Prostate gland (tissue), 2 donors: ENCODE measurements at regions not wholly inside any gene's neighbourhood (a gene's known extent, or its start where the extent isn't known, plus 50 kb on each side); places are given as distances from the start of the nearest gene placed in this dataset.

Experiments
- CTCF ChIP-seq, 4 experiments: fragments of 200-600 bp in 2 of 4; fragments of 450-650 bp in 2 of 4; sonication (generic) in 2 of 4; IDR thresholded peaks; 1 replicate in 3 of 4; 2 replicates in 1 of 4; pipeline ENCODE4 v1.5.1; 2016 to 2019; ENCODE audit warnings: antibody characterized with exemption in 4 of 4, mild to moderate bottlenecking in 2 of 4, moderate library complexity in 2 of 4
- POLR2A ChIP-seq: fragments of 450-650 bp; IDR thresholded peaks from one replicate; pipeline ENCODE4 v1.6.1; 2016; ENCODE audit warnings: antibody characterized with exemption, mild to moderate bottlenecking
- POLR2AphosphoS5 ChIP-seq: sonication (generic); formaldehyde crosslinking; IDR thresholded peaks from one replicate; pipeline ENCODE4 v1.6.1; 2017; ENCODE audit warnings: antibody characterized with exemption

- no peak for TF ChIP-seq CTCF (IDR thresholded peaks at IDR 0.05)
- no peak for TF ChIP-seq POLR2A
- no peak for TF ChIP-seq POLR2AphosphoS5
Observed at GRCh38 chr2:120802867-120803484, 67.3 kb downstream of the GLI2 start.
